PC-3 (cell line): ENCODE measurements at regions not wholly inside any gene's neighbourhood (a gene's known extent, or its start where the extent isn't known, plus 50 kb on each side); places are given as distances from the start of the nearest gene placed in this dataset.

ENCODE experiments used
- ATAC-seq: fragments of 200-7000 bp; cut with Tn5 transposase; 2 replicates; pipeline ENCODE4 v1.9.1; 2020; ENCODE audit warnings: mild to moderate bottlenecking, moderate library complexity
- BruUV-seq: library from RNA; stranded (reverse); fragments of 400-500 nt; replicated peaks from 2 replicates; lab custom pipeline; 2021; lab: Mats Ljungman, UMichigan
- CTCF ChIA-PET: fragments of 300-600 bp; sonication (Branson Sonifier 250); formaldehyde crosslinking; loops from one replicate; lab custom pipeline; 2022; ENCODE audit warnings: antibody characterized with exemption; lab: Charles Lee
- POLR2A ChIA-PET: fragments of 300-600 bp; sonication (Branson Sonifier 250); formaldehyde crosslinking; loops from one replicate; lab custom pipeline; 2022; ENCODE audit warnings: antibody characterized with exemption; ENCODE audit not compliant: unreplicated experiment; lab: Charles Lee
- DNase-seq: peaks from one replicate; pipeline ENCODE4 v3.0.0-alpha.2; 2015
- H2AFZ ChIP-seq: fragments of 300-600 bp; sonication (generic); 2 replicates; pipeline ENCODE4 v1.6.0; 2016; ENCODE audit warnings: antibody characterized with exemption, low read length
- H3F3A ChIP-seq: fragments of 300-600 bp; sonication (generic); one replicate; pipeline ENCODE4 v1.6.0; 2017; ENCODE audit warnings: antibody characterized with exemption, low read length, control low read depth, mild to moderate bottlenecking; ENCODE audit not compliant: unreplicated experiment
- H3K27ac ChIP-seq: fragments of 300-600 bp; sonication (generic); 2 replicates; pipeline ENCODE4 v1.5.1; 2016; ENCODE audit warnings: mild to moderate bottlenecking, low read length
- H3K27me3 ChIP-seq: fragments of 300-600 bp; sonication (generic); 2 replicates; pipeline ENCODE4 v1.6.1; 2016; ENCODE audit warnings: low read length, mixed read lengths
- H3K36me3 ChIP-seq: fragments of 300-600 bp; sonication (generic); 2 replicates; pipeline ENCODE4 v1.6.1; 2016; ENCODE audit warnings: low read depth, mixed run types, low read length, mixed read lengths
- H3K4me1 ChIP-seq: fragments of 300-600 bp; sonication (generic); 2 replicates; pipeline ENCODE4 v1.5.1; 2016; ENCODE audit warnings: low read length; ENCODE audit not compliant: insufficient read depth
- H3K4me2 ChIP-seq: fragments of 300-600 bp; sonication (generic); 2 replicates; pipeline ENCODE4 v1.6.0; 2016; ENCODE audit warnings: low read length
- H3K4me3 ChIP-seq: fragments of 300-600 bp; sonication (generic); 2 replicates; pipeline ENCODE4 v1.5.1; 2016; ENCODE audit warnings: mild to moderate bottlenecking, low read length, mixed read lengths
- H3K79me2 ChIP-seq: fragments of 300-600 bp; sonication (generic); 2 replicates; pipeline ENCODE4 v1.6.1; 2017; ENCODE audit warnings: low read length, mixed read lengths
- H3K9ac ChIP-seq: fragments of 300-600 bp; sonication (generic); 2 replicates; pipeline ENCODE4 v1.6.0; 2016; ENCODE audit warnings: mild to moderate bottlenecking, low read length
- H3K9me2 ChIP-seq: fragments of 300-600 bp; sonication (generic); replicated peaks from 2 replicates; pipeline ENCODE4 v1.6.1; 2016; ENCODE audit warnings: mixed run types, low read length, mixed read lengths
- H3K9me3 ChIP-seq: fragments of 300-600 bp; sonication (generic); 2 replicates; pipeline ENCODE4 v1.6.1; 2016; ENCODE audit warnings: low read length, mixed read lengths
- H4K20me1 ChIP-seq: fragments of 300-600 bp; sonication (generic); 2 replicates; pipeline ENCODE4 v1.6.1; 2016; ENCODE audit warnings: low read length, mixed read lengths
- CTCF ChIP-seq: fragments of 300-600 bp; sonication (generic); conservative IDR thresholded peaks from 2 replicates; pipeline ENCODE4 v1.5.1; 2017; ENCODE audit warnings: antibody characterized with exemption, low read depth, mild to moderate bottlenecking, low read length
- EZH2 ChIP-seq: fragments of 300-600 bp; sonication (generic); IDR thresholded peaks from one replicate; pipeline ENCODE4 v1.6.1; 2017; ENCODE audit warnings: antibody characterized with exemption, mild to moderate bottlenecking, low read length; ENCODE audit not compliant: unreplicated experiment
- EZH2phosphoT487 ChIP-seq: fragments of 300-600 bp; sonication (generic); IDR thresholded peaks from 2 replicates; pipeline ENCODE4 v1.6.1; 2018; ENCODE audit warnings: mild to moderate bottlenecking, antibody characterized with exemption, low read length, borderline replicate concordance
- intact Hi-C: fragments of 100-400 bp; cut with micrococcal nuclease; formaldehyde crosslinking; loops from 2 replicates; pipeline ENCODE4 v1.9.0; 2023

- no peak overlapping the region for H3K27ac ChIP-seq
- H2AFZ ChIP-seq: no peak overlapping the region
- no peaks in the 10 kb centered on the region for H3F3A ChIP-seq
- POLR2A ChIA-PET: no interaction called here
- CTCF ChIA-PET: no interaction called here
- no peaks in the 10 kb centered on the region for H3K36me3 ChIP-seq
- no peak overlapping the region for H3K4me2 ChIP-seq
- no peak for DNase-seq
- no peaks in the 10 kb centered on the region for H3K4me1 ChIP-seq
- TF ChIP-seq EZH2 (no peak), EZH2phosphoT487 (no peak), CTCF (no peak)
- peaks cover 40% of the 10 kb centered on the region; the same call in 1 of the 2 replicates for H3K27me3 ChIP-seq
- no TSS peak for BruUV-seq
- H3K9me2 ChIP-seq: no peaks in the 10 kb centered on the region
- no peak overlapping the region for H3K9ac ChIP-seq
- no peaks in the 10 kb centered on the region for H3K79me2 ChIP-seq
- H3K9me3 ChIP-seq: no peaks in the 10 kb centered on the region
- ATAC-seq: no peak
- intact Hi-C loops: no loop called here
- no peaks in the 10 kb centered on the region for H4K20me1 ChIP-seq
- H3K4me3 ChIP-seq: no peak overlapping the region
Observed at GRCh38 chr5:167861928-167862426, 429.5 kb upstream of the WWC1 start.

GRCh38 chr5:167863883-167864282, 427.6 kb upstream of the WWC1 start:
- H3K4me1 ChIP-seq: no peaks in the 10 kb centered on the region
- H4K20me1 ChIP-seq: no peaks in the 10 kb centered on the region
- no peak overlapping the region for H3K27ac ChIP-seq
- H3K9me2 ChIP-seq: no peaks in the 10 kb centered on the region
- DNase-seq: no peak
- ChIA-PET CTCF (no interaction called here), POLR2A (no interaction called here)
- TF ChIP-seq EZH2phosphoT487 (no peak), CTCF (no peak), EZH2 (no peak)
- no peak for ATAC-seq
- H3K4me3 ChIP-seq: no peak overlapping the region
- H3K27me3 ChIP-seq: peaks cover 52% of the 10 kb centered on the region
- no peak overlapping the region for H2AFZ ChIP-seq
- no peaks in the 10 kb centered on the region for H3F3A ChIP-seq
- no peak overlapping the region for H3K9ac ChIP-seq
- intact Hi-C loops: no loop called here
- no peaks in the 10 kb centered on the region for H3K36me3 ChIP-seq
- no TSS peak for BruUV-seq
- H3K9me3 ChIP-seq: no peaks in the 10 kb centered on the region
- H3K79me2 ChIP-seq: no peaks in the 10 kb centered on the region
- no peak overlapping the region for H3K4me2 ChIP-seq

GRCh38 chr5:167864801-167865200, 426.6 kb upstream of the WWC1 start:
- POLR2A ChIA-PET: no interaction called here

More at GRCh38 chr5:167864801-167865200, 426.6 kb upstream of the WWC1 start:
- Histone ChIP-seq H2AFZ (no peak overlapping the region), H3K4me3 (no peak overlapping the region), H4K20me1 (no peaks in the 10 kb centered on the region), H3K27me3 (peaks cover 61% of the 10 kb centered on the region), H3F3A (no peaks in the 10 kb centered on the region), H3K79me2 (no peaks in the 10 kb centered on the region), H3K4me1 (no peaks in the 10 kb centered on the region), H3K9me3 (no peaks in the 10 kb centered on the region), H3K9ac (no peak overlapping the region), H3K27ac (no peak overlapping the region), H3K9me2 (no peaks in the 10 kb centered on the region), H3K36me3 (no peaks in the 10 kb centered on the region), H3K4me2 (no peak overlapping the region)
- intact Hi-C loops: no loop called here
- ATAC-seq (no peak), DNase-seq (no peak)
- no TSS peak for BruUV-seq
- CTCF ChIA-PET: no interaction called here
- no peak for TF ChIP-seq CTCF
- no peak for TF ChIP-seq EZH2
- TF ChIP-seq EZH2phosphoT487: no peak
